ENCODE measurements at regions not wholly inside any gene's neighbourhood (a gene's known extent, or its start where the extent isn't known, plus 50 kb on each side); places are given as distances from the start of the nearest gene placed in this dataset.

GRCh38 chr3:40669176-40669575, 144.4 kb downstream of the ZNF621 start:
- TF ChIP-seq CTCF (IDR thresholded peaks at IDR 0.05; ENCODE audit: insufficient read depth, low read depth, low read length) (no peak), EZH2 (IDR thresholded peaks at IDR 0.05; ENCODE audit: insufficient read depth, low read length) (no peak)
